ENCODE measurements at regions not wholly inside any gene's neighbourhood (a gene's known extent, or its start where the extent isn't known, plus 50 kb on each side); places are given as distances from the start of the nearest gene placed in this dataset.

GRCh38 chr21:43316156-43316845 is 110.6 kb downstream of the SIK1 start:
- no peak overlapping the region for H3K4me3 ChIP-seq
- no peaks in the 10 kb centered on the region for H3K9me3 ChIP-seq
- DNase-seq = no peak
- H3K27ac ChIP-seq = no peak overlapping the region
- no peaks in the 10 kb centered on the region for H3K4me1 ChIP-seq
- no peaks in the 10 kb centered on the region for H3K27me3 ChIP-seq
- WGBS, 2 donors = 86 to 91% methylated on average over 17 to 19 of the region's 19 CpGs
- intact Hi-C loops (cut with DNase I; ENCODE audit: low total_unique reads) = no loop called here
- H3K36me3 ChIP-seq (ENCODE audit: low read depth, missing control alignments) = no peaks in the 10 kb centered on the region
- TF ChIP-seq, protein P1, sequence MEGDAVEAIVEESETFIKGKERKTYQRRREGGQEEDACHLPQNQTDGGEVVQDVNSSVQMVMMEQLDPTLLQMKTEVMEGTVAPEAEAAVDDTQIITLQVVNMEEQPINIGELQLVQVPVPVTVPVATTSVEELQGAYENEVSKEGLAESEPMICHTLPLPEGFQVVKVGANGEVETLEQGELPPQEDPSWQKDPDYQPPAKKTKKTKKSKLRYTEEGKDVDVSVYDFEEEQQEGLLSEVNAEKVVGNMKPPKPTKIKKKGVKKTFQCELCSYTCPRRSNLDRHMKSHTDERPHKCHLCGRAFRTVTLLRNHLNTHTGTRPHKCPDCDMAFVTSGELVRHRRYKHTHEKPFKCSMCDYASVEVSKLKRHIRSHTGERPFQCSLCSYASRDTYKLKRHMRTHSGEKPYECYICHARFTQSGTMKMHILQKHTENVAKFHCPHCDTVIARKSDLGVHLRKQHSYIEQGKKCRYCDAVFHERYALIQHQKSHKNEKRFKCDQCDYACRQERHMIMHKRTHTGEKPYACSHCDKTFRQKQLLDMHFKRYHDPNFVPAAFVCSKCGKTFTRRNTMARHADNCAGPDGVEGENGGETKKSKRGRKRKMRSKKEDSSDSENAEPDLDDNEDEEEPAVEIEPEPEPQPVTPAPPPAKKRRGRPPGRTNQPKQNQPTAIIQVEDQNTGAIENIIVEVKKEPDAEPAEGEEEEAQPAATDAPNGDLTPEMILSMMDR (IDR thresholded peaks at IDR 0.05) = no peak
- TF ChIP-seq POLR2A (IDR thresholded peaks at IDR 0.05) = no peak

GRCh38 chr21:43315244-43316137 is 111.4 kb downstream of the SIK1 start:
- intact Hi-C loops (cut with DNase I; ENCODE audit: low total_unique reads) = no loop called here
- Histone ChIP-seq H3K4me1 (no peaks in the 10 kb centered on the region), H3K4me3 (no peak overlapping the region), H3K27me3 (no peaks in the 10 kb centered on the region), H3K9me3 (no peaks in the 10 kb centered on the region), H3K36me3 (ENCODE audit: low read depth, missing control alignments) (no peaks in the 10 kb centered on the region), H3K27ac (no peak overlapping the region)
- whole genome bisulfite sequencing, 2 donors = 76 to 80% methylated on average over 14 to 25 of the region's 27 CpGs
- no peak for TF ChIP-seq POLR2A (IDR thresholded peaks at IDR 0.05)
- TF ChIP-seq, protein P1 (IDR thresholded peaks at IDR 0.05) = no peak
- no peak for DNase-seq

DNA sequence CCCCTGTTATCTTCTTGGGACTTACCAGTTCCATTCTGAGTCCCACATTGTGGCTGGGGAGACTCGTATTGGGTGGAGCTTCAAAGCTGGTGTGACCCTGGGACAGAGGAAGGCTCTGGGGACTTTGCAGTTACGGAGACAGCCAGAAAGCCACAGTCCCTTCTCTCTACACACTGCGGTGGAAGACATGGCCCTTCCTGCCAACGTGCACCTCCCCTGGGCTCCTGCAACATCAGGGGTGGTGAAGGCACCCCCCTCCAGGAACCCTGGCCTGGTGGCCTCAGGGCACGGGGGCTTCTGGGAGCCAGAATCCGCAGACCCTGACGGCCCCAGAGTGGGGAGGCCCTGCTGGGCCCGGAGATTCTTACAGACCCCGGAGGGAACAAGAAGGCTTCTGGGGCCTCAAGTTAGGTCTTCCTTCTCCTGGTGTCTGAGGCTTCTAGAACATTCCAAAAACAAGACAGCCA is 113.0 kb downstream of the SIK1 start:
- Histone ChIP-seq H3K36me3 (ENCODE audit: low read depth, missing control alignments) (no peaks in the 10 kb centered on the region), H3K4me3 (no peak overlapping the region), H3K9me3 (no peaks in the 10 kb centered on the region), H3K27me3 (no peaks in the 10 kb centered on the region), H3K27ac (no peak overlapping the region), H3K4me1 (no peaks in the 10 kb centered on the region)
- DNase-seq = no peak
- 94 to 97% methylated on average over 5 to 9 of the region's 9 CpGs for WGBS, 2 donors
- intact Hi-C loops (cut with DNase I; ENCODE audit: low total_unique reads) = no loop called here
- no peak for TF ChIP-seq POLR2A (IDR thresholded peaks at IDR 0.05)
- TF ChIP-seq, protein P1 (IDR thresholded peaks at IDR 0.05) = no peak

GRCh38 chr21:43313221-43313938 is 113.6 kb downstream of the SIK1 start:
- H3K27ac ChIP-seq = no peak overlapping the region
- intact Hi-C loops (cut with DNase I; ENCODE audit: low total_unique reads) = no loop called here
- H3K27me3 ChIP-seq = no peaks in the 10 kb centered on the region
- WGBS, 2 donors = 89 to 93% methylated on average over 16 to 20 of the region's 20 CpGs
- no peaks in the 10 kb centered on the region for H3K4me1 ChIP-seq
- DNase-seq = no peak
- H3K9me3 ChIP-seq = no peaks in the 10 kb centered on the region
- no peak for TF ChIP-seq POLR2A (IDR thresholded peaks at IDR 0.05)
- TF ChIP-seq, protein P1 (IDR thresholded peaks at IDR 0.05) = no peak
- no peak overlapping the region for H3K4me3 ChIP-seq
- H3K36me3 ChIP-seq (ENCODE audit: low read depth, missing control alignments) = no peaks in the 10 kb centered on the region
